GM18498 (cell line): ENCODE measurements at regions not wholly inside any gene's neighbourhood (a gene's known extent, or its start where the extent isn't known, plus 50 kb on each side); places are given as distances from the start of the nearest gene placed in this dataset.
"Not testable (repeated sequence)": the region's sequence is repeated elsewhere in the genome, so short reads cannot be mapped to it uniquely, and the experiment has no call there.

ENCODE experiments used
- ATAC-seq: cut with Tn5 transposase; IDR thresholded peaks from one replicate; pipeline ENCODE4 v1.9.1; 2021; ENCODE audit warnings: mild to moderate bottlenecking, moderate library complexity; ENCODE audit not compliant: unreplicated experiment

GRCh38 chr10:87416892-87417291 lies 59.3 kb downstream of the NUTM2D start:
- not testable (repeated sequence) for ATAC-seq

- not testable (repeated sequence) for ATAC-seq
Observed at GRCh38 chr10:87422641-87423040, 65.1 kb downstream of the NUTM2D start.

DNA sequence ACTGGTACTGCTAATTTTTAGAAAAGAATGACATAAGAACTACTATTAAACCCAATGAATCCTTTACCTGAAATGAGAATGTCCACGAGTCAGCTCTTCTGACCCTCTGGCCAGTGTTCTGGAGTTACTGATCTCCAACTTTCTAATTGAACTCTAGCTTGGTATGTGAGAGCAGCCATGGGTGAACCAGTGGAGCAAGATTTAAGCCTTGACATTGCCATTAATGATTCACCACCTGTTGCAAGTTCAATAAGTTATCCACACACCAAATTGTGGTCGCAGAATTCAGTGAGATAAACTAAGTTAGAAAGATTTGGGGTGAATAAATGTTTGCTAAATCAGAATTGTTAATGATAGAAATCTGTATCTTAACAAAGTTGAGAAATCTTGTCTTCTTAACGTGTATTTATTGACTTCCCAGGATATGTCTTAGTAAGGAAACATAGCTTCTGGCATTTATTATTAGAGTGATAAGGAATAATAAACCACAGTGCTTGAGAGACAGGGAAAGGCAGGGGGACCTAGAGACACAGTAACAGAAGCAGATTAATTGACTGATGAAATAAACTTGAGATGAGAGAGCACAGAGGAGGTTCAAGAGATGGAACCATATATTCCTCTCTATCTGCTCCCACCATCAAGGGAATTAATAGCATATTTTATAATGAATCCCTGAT lies 67.3 kb downstream of the NUTM2D start:
- ATAC-seq = not testable (repeated sequence)

GRCh38 chr10:87433836-87434235 lies 70.9 kb upstream of the MINPP1 start:
- not testable (repeated sequence) for ATAC-seq

DNA sequence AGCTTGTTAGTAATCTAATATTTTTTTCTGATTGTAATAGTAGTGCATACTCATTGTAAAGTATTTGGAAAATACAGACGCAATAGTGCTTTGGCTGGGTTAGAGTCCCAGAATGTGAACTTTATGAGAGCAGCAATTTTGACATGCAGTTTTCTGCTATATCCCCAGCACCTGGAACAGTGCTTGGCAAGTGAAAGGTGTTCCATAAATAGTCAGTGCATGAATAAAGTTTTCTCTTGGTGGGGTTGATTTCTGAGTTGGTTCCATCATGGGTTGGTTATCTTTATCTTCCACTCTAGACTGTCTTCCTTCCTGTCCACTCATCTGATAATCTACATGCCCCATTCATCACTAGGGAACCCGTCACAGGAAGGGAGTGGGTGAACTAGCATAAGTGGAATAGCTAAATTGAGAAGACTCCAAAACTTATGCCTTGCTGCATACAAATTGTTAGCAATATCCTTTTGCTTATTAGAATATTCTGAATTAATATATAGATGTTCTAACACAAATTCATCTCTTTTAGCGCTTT lies 69.3 kb upstream of the MINPP1 start:
- not testable (repeated sequence) for ATAC-seq

DNA sequence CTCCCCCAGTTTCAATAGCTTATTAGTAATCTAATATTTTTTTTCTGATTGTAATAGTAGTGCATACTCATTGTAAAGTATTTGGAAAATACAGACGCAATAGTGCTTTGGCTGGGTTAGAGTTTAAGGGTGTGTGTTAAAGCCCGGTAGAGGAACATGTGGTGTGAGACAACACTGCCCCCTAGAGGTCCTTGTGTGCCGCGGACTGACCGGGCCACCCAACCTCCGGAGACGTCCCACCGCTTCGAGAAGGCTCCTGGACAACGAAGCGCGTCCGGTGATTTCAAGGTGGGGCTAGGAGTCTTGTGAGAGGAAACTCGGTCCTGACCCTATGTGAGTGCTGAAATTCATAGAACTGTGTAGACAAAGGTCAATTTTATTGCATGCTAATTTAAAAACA lies 68.6 kb upstream of the MINPP1 start:
- peak; percentile 72 for ATAC-seq

GRCh38 chr10:87437450-87437849 lies 67.2 kb upstream of the MINPP1 start:
- ATAC-seq = not testable (repeated sequence)
